ENCODE measurements at regions not wholly inside any gene's neighbourhood (a gene's known extent, or its start where the extent isn't known, plus 50 kb on each side); places are given as distances from the start of the nearest gene placed in this dataset.

- no peak for TF ChIP-seq CTCF (IDR thresholded peaks at IDR 0.05; ENCODE audit: control extremely low read depth in 1 of 3, insufficient read depth in 1 of 3, low read depth in 1 of 3, low read length in 3 of 3)
- no peak for TF ChIP-seq NRF1 (IDR thresholded peaks at IDR 0.05; ENCODE audit: low read depth, low read length)
- TF ChIP-seq HDAC2 (IDR thresholded peaks at IDR 0.05; ENCODE audit: borderline replicate concordance in 1 of 2, low read depth in 2 of 2, low read length in 2 of 2), result no peak
- no peak for TF ChIP-seq EP300 (IDR thresholded peaks at IDR 0.05; ENCODE audit: borderline replicate concordance in 1 of 2, low read depth in 2 of 2, low read length in 2 of 2)
- no peak for TF ChIP-seq RFX5 (IDR thresholded peaks at IDR 0.05; ENCODE audit: borderline replicate concordance, low read depth, low read length)
- TF ChIP-seq POLR2A (IDR thresholded peaks at IDR 0.05; ENCODE audit: control extremely low read depth in 1 of 2, low read depth in 2 of 2, low read length in 2 of 2), result no peak
- no peak for TF ChIP-seq YY1 (IDR thresholded peaks at IDR 0.05; ENCODE audit: low read depth, low read length)
- TF ChIP-seq TAF1 (IDR thresholded peaks at IDR 0.05; ENCODE audit: low read depth, low read length), result no peak
- TF ChIP-seq TEAD4 (IDR thresholded peaks at IDR 0.05; ENCODE audit: low read depth, low read length), result no peak
- TF ChIP-seq TCF12 (IDR thresholded peaks at IDR 0.05; ENCODE audit: low read depth, low read length), result no peak
Measured at GRCh38 chr2:208794288-208794975, 387.8 kb downstream of the PTH2R start.
